Natural killer cell (primary cell): ENCODE measurements at regions not wholly inside any gene's neighbourhood (a gene's known extent, or its start where the extent isn't known, plus 50 kb on each side); places are given as distances from the start of the nearest gene placed in this dataset.

ENCODE experiments used
- ATAC-seq, 3 donors: fragments of 150-1000 bp in 2 of 3; fragments of 200-7000 bp in 1 of 3; cut with Tn5 transposase; 1 replicate in 1 of 3; 2 replicates in 2 of 3; pipeline ENCODE4 v1.10.0; 2021; ENCODE audit warnings: mild to moderate bottlenecking in 2 of 3, moderate library complexity in 2 of 3
- DNase-seq, 2 donors: peaks; one replicate each; pipeline versions ENCODE4 v3.0.0 to v3.0.0-alpha.2; 2013 to 2021; ENCODE audit warnings: mixed read lengths in 1 of 2
- H3K27ac ChIP-seq: one replicate; pipeline ENCODE4 v1.5.1; 2013; ENCODE audit warnings: mild to moderate bottlenecking, low read length
- H3K27me3 ChIP-seq: one replicate; pipeline ENCODE4 v1.6.1; 2013; ENCODE audit warnings: low read length; ENCODE audit not compliant: control insufficient read depth, insufficient read depth
- H3K36me3 ChIP-seq: one replicate; pipeline ENCODE4 v1.6.1; 2013; ENCODE audit warnings: low read length; ENCODE audit not compliant: control insufficient read depth, insufficient read depth
- H3K4me1 ChIP-seq: one replicate; pipeline ENCODE4 v1.6.1; 2013; ENCODE audit warnings: low read length; ENCODE audit not compliant: control insufficient read depth, insufficient read depth
- H3K4me3 ChIP-seq: one replicate; pipeline ENCODE4 v1.5.1; 2013; ENCODE audit warnings: low read length
- H3K9me3 ChIP-seq: one replicate; pipeline ENCODE4 v1.6.1; 2013; ENCODE audit warnings: low read length; ENCODE audit not compliant: control insufficient read depth, insufficient read depth
- H3K27ac Mint-ChIP-seq, 2 donors: one replicate each; pipeline ENCODE4 v1.8.0; 2022; ENCODE audit warnings: mild to moderate bottlenecking in 2 of 2, mixed read lengths in 2 of 2, moderate library complexity in 1 of 2
- H3K27me3 Mint-ChIP-seq, 2 donors: one replicate each; pipeline ENCODE4 v1.8.0; 2022; ENCODE audit warnings: low read depth in 2 of 2, mixed read lengths in 2 of 2
- H3K36me3 Mint-ChIP-seq: one replicate; pipeline ENCODE4 v1.8.0; 2022; ENCODE audit warnings: mixed read lengths
- H3K4me1 Mint-ChIP-seq, 2 donors: one replicate each; pipeline ENCODE4 v1.8.0; 2022; ENCODE audit warnings: mixed read lengths in 2 of 2
- H3K4me3 Mint-ChIP-seq: one replicate; pipeline ENCODE4 v1.8.0; 2022; ENCODE audit warnings: mild to moderate bottlenecking, moderate library complexity, mixed read lengths
- H3K9me3 Mint-ChIP-seq, 2 donors: one replicate each; pipeline ENCODE4 v1.8.0; 2022; ENCODE audit warnings: mixed read lengths in 2 of 2
- CTCF ChIP-seq: fragments of 200-600 bp; IDR thresholded peaks from one replicate; pipeline ENCODE4 v1.8.0; 2022; ENCODE audit warnings: antibody characterized with exemption
- WGBS: methylation state at CpG from one replicate; pipeline ENCODE4 v1.1.7; 2013; ENCODE audit warnings: missing lambda C conversion rate; ENCODE audit not compliant: insufficient coverage; 5-methylcytosine and 5-hydroxymethylcytosine counted together
- intact Hi-C: fragments of 100-400 bp; cut with micrococcal nuclease; formaldehyde crosslinking; loops from one replicate; pipeline ENCODE4 v1.14.2; 2022

GRCh38 chr10:107803546-107803945, 639.0 kb upstream of the SORCS1 start:
- Histone ChIP-seq H3K9me3 (peaks cover 3% of the 10 kb centered on the region), H3K27me3 (no peaks in the 10 kb centered on the region), H3K36me3 (no peaks in the 10 kb centered on the region), H3K4me3 (no peak overlapping the region), H3K27ac (no peak overlapping the region), H3K4me1 (no peaks in the 10 kb centered on the region)
- TF ChIP-seq CTCF, result no peak
- H3K4me3 Mint-ChIP-seq, result no peak overlapping the region
- peaks cover 2 to 3% of the 10 kb centered on the region in 2 donors for H3K9me3 Mint-ChIP-seq
- WGBS, result 79% methylated on average over 3 of the region's 4 CpGs
- H3K27ac Mint-ChIP-seq, result no peak overlapping the region
- DNase-seq, result no peak
- intact Hi-C loops, result no loop called here
- H3K4me1 Mint-ChIP-seq, result no peaks in the 10 kb centered on the region
- no peak for ATAC-seq
- no peaks in the 10 kb centered on the region for H3K36me3 Mint-ChIP-seq
- H3K27me3 Mint-ChIP-seq, result no peaks in the 10 kb centered on the region

DNA sequence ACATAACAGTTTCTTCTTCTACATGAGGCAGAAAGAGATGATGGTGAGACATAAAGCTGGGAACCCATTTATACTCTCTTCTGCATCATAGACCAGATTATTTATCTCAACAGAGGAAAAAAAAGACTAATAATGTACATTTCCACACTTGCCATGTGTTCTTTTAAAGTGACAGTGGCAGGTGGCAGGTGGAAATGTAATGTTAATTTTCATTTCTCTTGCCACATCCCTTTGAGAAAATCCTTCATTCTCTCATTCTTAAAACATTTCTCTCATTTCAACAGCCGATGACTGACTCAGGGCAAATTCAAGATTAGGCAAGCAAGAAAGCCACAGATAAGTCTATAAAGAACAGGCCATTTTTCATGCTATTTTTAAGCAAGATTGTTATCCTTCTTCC, 635.6 kb upstream of the SORCS1 start:
- DNase-seq, result no peak
- no peak overlapping the region for H3K27ac Mint-ChIP-seq
- Histone ChIP-seq H3K36me3 (no peaks in the 10 kb centered on the region), H3K4me1 (no peaks in the 10 kb centered on the region), H3K27me3 (no peaks in the 10 kb centered on the region), H3K27ac (no peak overlapping the region), H3K9me3 (peaks cover 3% of the 10 kb centered on the region), H3K4me3 (no peak overlapping the region)
- WGBS, result 45% methylated on average over 1 of the region's 1 CpG
- no peak overlapping the region for H3K4me3 Mint-ChIP-seq
- intact Hi-C loops, result no loop called here
- H3K27me3 Mint-ChIP-seq, result no peaks in the 10 kb centered on the region
- no peaks in the 10 kb centered on the region for H3K4me1 Mint-ChIP-seq
- TF ChIP-seq CTCF, result no peak
- no peaks in the 10 kb centered on the region for H3K36me3 Mint-ChIP-seq
- peaks cover 7 to 10% of the 10 kb centered on the region in 2 donors for H3K9me3 Mint-ChIP-seq
- ATAC-seq, result no peak

GRCh38 chr10:107790271-107790670, 625.8 kb upstream of the SORCS1 start:
- Mint-ChIP-seq H3K27ac (no peak overlapping the region), H3K27me3 (no peaks in the 10 kb centered on the region), H3K36me3 (no peaks in the 10 kb centered on the region), H3K4me3 (no peak overlapping the region), H3K4me1 (no peaks in the 10 kb centered on the region), H3K9me3 (peaks cover 2 to 10% of the 10 kb centered on the region in 2 donors)
- H3K4me1 ChIP-seq, result no peaks in the 10 kb centered on the region
- DNase-seq (no peak), ATAC-seq (no peak)
- no peak overlapping the region for H3K4me3 ChIP-seq
- no peak overlapping the region for H3K27ac ChIP-seq
- intact Hi-C loops, result no loop called here
- no CpG with 5 or more reads among the region's 1 CpG for WGBS
- H3K36me3 ChIP-seq, result no peaks in the 10 kb centered on the region
- H3K27me3 ChIP-seq, result no peaks in the 10 kb centered on the region
- peaks cover 2% of the 10 kb centered on the region for H3K9me3 ChIP-seq
- TF ChIP-seq CTCF, result no peak

DNA sequence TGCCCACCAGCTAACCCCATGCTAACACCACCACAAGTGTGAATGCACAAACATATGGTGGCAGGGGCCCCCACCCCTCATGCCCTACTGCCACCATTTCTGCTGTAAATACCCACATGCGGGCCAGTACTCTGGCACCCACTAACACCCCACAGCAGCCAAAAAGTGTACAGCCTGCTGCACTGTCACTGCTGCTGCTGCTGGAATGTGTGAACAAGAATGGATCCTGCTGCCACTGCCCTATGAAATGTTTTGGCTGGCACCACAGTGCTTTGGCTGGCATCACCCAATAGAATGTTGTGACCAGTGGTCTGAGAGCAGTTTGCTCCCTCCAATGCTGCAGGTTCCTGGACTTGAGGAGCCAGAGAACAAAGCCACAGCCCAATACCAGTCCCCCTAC, 606.6 kb upstream of the SORCS1 start:
- no peak for ATAC-seq
- TF ChIP-seq CTCF, result no peak
- Mint-ChIP-seq H3K4me1 (no peaks in the 10 kb centered on the region), H3K9me3 (peaks cover 3 to 6% of the 10 kb centered on the region in 2 donors), H3K4me3 (no peak overlapping the region), H3K27ac (no peak overlapping the region), H3K36me3 (no peaks in the 10 kb centered on the region), H3K27me3 (no peaks in the 10 kb centered on the region)
- H3K9me3 ChIP-seq, result peaks cover 14% of the 10 kb centered on the region
- H3K36me3 ChIP-seq, result no peaks in the 10 kb centered on the region
- 95% methylated on average over 1 of the region's 1 CpG for WGBS
- H3K4me3 ChIP-seq, result no peak overlapping the region
- intact Hi-C loops, result no loop called here
- H3K4me1 ChIP-seq, result no peaks in the 10 kb centered on the region
- DNase-seq, result no peak
- no peak overlapping the region for H3K27ac ChIP-seq
- no peaks in the 10 kb centered on the region for H3K27me3 ChIP-seq
